Mesendoderm (in vitro differentiated cells): ENCODE measurements at regions not wholly inside any gene's neighbourhood (a gene's known extent, or its start where the extent isn't known, plus 50 kb on each side); places are given as distances from the start of the nearest gene placed in this dataset.

Source experiments
- DNase-seq: peaks from one replicate; pipeline ENCODE4 v3.0.0; 2013
- H2AK5ac ChIP-seq: 2 replicates; pipeline ENCODE4 v1.6.1; 2013; ENCODE audit warnings: low read length, inconsistent platforms
- H2BK120ac ChIP-seq: 2 replicates; pipeline ENCODE4 v1.6.1; 2013; ENCODE audit warnings: low read depth, mild to moderate bottlenecking, low read length, moderate library complexity, mixed read lengths
- H2BK15ac ChIP-seq: replicated peaks from 2 replicates; pipeline ENCODE4 v1.6.1; 2013; ENCODE audit warnings: low read depth, mild to moderate bottlenecking, moderate library complexity
- H2BK5ac ChIP-seq: 2 replicates; pipeline ENCODE4 v1.6.1; 2013; ENCODE audit warnings: low read length, inconsistent platforms
- H3K18ac ChIP-seq: 2 replicates; pipeline ENCODE4 v1.6.1; 2013; ENCODE audit warnings: mild to moderate bottlenecking, low read length, mixed read lengths
- H3K23ac ChIP-seq: one replicate; pipeline ENCODE4 v1.6.1; 2013; ENCODE audit warnings: low read length
- H3K27ac ChIP-seq: 2 replicates; pipeline ENCODE4 v1.5.1; 2013; ENCODE audit warnings: low read depth, mild to moderate bottlenecking, inconsistent platforms, low read length, moderate library complexity
- H3K27me3 ChIP-seq: 2 replicates; pipeline ENCODE4 v1.6.1; 2013; ENCODE audit warnings: low read length, control low read depth, mild to moderate bottlenecking, inconsistent platforms; ENCODE audit not compliant: insufficient read depth, poor library complexity
- H3K36me3 ChIP-seq: 2 replicates; pipeline ENCODE4 v1.6.1; 2013; ENCODE audit warnings: low read length, inconsistent platforms; ENCODE audit not compliant: control insufficient read depth, insufficient read depth
- H3K4ac ChIP-seq: one replicate; pipeline ENCODE4 v1.6.1; 2013; ENCODE audit warnings: low read depth, mild to moderate bottlenecking, low read length, moderate library complexity
- H3K4me1 ChIP-seq: 2 replicates; pipeline ENCODE4 v1.6.1; 2013; ENCODE audit warnings: low read depth, low read length, inconsistent platforms; ENCODE audit not compliant: control insufficient read depth
- H3K4me2 ChIP-seq: 2 replicates; pipeline ENCODE4 v1.6.1; 2013; ENCODE audit warnings: low read length
- H3K4me3 ChIP-seq: 2 replicates; pipeline ENCODE4 v1.5.1; 2013; ENCODE audit warnings: mild to moderate bottlenecking, low read length
- H3K56ac ChIP-seq: one replicate; pipeline ENCODE4 v1.6.1; 2013; ENCODE audit warnings: low read length
- H3K79me1 ChIP-seq: 2 replicates; pipeline ENCODE4 v1.6.1; 2013; ENCODE audit warnings: low read length, inconsistent platforms
- H3K79me2 ChIP-seq: 2 replicates; pipeline ENCODE4 v1.6.1; 2013; ENCODE audit warnings: mild to moderate bottlenecking, low read length; ENCODE audit not compliant: control insufficient read depth, insufficient read depth
- H3K9ac ChIP-seq: 2 replicates; pipeline ENCODE4 v1.6.1; 2013; ENCODE audit warnings: low read length, inconsistent platforms
- H4K5ac ChIP-seq: one replicate; pipeline ENCODE4 v1.6.1; 2013; ENCODE audit warnings: low read length
- H4K8ac ChIP-seq: one replicate; pipeline ENCODE4 v1.6.1; 2013; ENCODE audit warnings: low read depth, mild to moderate bottlenecking, control low read depth, low read length, moderate library complexity
- WGBS: extraction: QIAGEN DNeasy Blood & Tissue Kit; methylation state at CpG from one replicate; pipeline ENCODE4 v1.1.7; 2013; ENCODE audit warnings: low lambda C conversion rate, missing lambda C conversion rate; ENCODE audit not compliant: insufficient coverage; ENCODE audit errors: extremely low coverage; 5-methylcytosine and 5-hydroxymethylcytosine counted together

DNA sequence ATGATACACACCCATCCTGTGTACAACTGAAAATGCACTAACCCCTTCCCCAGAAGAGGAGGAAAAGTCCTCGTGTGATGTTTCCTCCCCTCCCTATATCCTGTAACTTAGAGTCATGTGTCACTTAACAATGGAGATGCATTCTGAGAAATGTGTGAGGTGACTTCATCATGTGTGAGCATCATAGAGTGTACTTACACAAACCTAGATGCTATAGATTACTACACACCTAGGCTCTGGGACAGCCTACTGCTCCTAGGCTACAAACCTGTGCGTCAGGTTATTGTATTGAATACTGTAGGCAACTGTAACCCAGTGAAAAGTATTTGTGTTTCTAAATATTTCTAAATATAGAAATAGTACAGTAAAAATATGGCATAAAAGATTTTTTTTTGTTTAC is 98.6 kb upstream of the FAM180A start:
- no peak overlapping the region for H4K8ac ChIP-seq
- WGBS = no CpG with 5 or more reads among the region's 2 CpGs
- H2BK15ac ChIP-seq = no peak overlapping the region

DNA sequence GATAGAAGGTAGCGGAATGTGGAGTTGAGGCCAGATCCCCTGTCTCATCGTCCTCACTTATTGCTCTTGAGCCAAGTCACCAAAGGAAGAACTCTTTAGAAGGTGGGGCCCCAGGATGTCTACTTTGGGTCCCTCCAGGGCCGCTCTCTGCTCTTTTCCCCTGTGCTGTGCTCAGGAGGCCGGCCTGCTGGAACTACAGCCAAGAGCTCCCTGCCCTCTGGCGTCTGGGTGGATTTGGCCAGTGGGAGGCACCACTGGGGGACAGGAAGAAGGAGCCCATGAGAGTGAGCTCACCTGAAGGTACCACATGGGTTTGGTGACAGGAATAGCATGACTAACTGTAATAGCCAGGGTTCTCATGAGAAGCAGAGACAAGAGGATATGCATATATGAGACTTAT is 97.7 kb upstream of the FAM180A start:
- no peak overlapping the region for H3K4me3 ChIP-seq

More for the DNA sequence above, 98.6 kb upstream of the FAM180A start:
- Histone ChIP-seq H3K4ac (no peak overlapping the region), H4K5ac (no peak overlapping the region), H2BK120ac (no peak overlapping the region), H3K56ac (no peak overlapping the region), H3K79me2 (no peaks in the 10 kb centered on the region), H2BK5ac (no peak overlapping the region), H3K4me3 (no peak overlapping the region), H3K4me2 (no peak overlapping the region), H3K27me3 (no peaks in the 10 kb centered on the region), H3K27ac (no peak overlapping the region), H3K18ac (no peak overlapping the region), H3K4me1 (peaks cover 6% of the 10 kb centered on the region), H2AK5ac (no peak overlapping the region), H3K9ac (no peak overlapping the region), H3K79me1 (no peaks in the 10 kb centered on the region), H3K36me3 (no peaks in the 10 kb centered on the region), H3K23ac (no peak overlapping the region)
- no peak for DNase-seq

DNA sequence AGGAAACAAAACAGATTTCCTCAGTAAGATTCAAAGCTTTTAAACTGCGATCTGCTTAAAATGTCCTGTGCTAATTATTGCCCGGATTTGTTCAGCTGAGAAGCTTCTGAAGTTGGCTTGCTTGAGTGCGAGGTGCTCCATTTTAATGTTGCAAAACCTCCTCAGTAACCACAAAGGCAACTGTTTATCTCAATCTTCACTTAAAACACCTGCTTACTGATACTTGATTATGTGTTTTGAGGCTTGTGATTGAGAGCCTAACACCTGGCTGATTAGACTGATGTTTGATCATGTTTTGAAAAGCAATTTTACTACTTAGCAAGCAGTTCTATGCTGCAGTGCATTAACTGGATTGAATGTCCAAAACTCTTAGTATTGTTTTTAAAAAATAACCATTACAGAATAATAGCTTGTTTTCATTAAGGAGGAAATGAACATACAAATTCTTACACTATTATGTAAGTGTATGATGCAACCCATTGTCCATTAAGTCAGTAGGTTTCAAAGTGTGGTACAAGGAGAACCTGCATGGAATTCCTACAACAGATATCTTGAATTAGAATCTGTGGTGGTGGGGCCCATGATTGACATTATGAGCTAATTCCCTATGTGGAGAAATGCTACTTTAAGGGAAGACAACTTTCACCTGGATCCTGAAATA is 96.9 kb upstream of the FAM180A start:
- Histone ChIP-seq H3K9ac (no peak overlapping the region), H3K27me3 (no peaks in the 10 kb centered on the region), H2AK5ac (no peak overlapping the region), H3K4me1 (peaks cover 9% of the 10 kb centered on the region), H2BK15ac (no peak overlapping the region), H3K18ac (no peak overlapping the region), H4K5ac (no peak overlapping the region), H3K23ac (no peak overlapping the region), H3K4me2 (no peak overlapping the region), H3K36me3 (no peaks in the 10 kb centered on the region), H3K56ac (no peak overlapping the region), H4K8ac (no peak overlapping the region), H2BK5ac (no peak overlapping the region), H3K4me3 (no peak overlapping the region), H2BK120ac (no peak overlapping the region), H3K27ac (no peak overlapping the region), H3K79me2 (no peaks in the 10 kb centered on the region), H3K4ac (no peak overlapping the region), H3K79me1 (no peaks in the 10 kb centered on the region)
- DNase-seq = no peak
- WGBS = no CpG with 5 or more reads among the region's 3 CpGs

More for the DNA sequence above, 97.7 kb upstream of the FAM180A start:
- no peak overlapping the region for H3K4ac ChIP-seq
- H4K5ac ChIP-seq = no peak overlapping the region
- H3K9ac ChIP-seq = no peak overlapping the region
- H3K36me3 ChIP-seq = no peaks in the 10 kb centered on the region
- H3K79me2 ChIP-seq = no peaks in the 10 kb centered on the region
- H3K56ac ChIP-seq = no peak overlapping the region
- H2AK5ac ChIP-seq = no peak overlapping the region
- no peak overlapping the region for H3K18ac ChIP-seq
- no peak overlapping the region for H3K27ac ChIP-seq
- H3K23ac ChIP-seq = no peak overlapping the region
- no peak overlapping the region for H3K4me2 ChIP-seq
- no peak for DNase-seq
- no peaks in the 10 kb centered on the region for H3K27me3 ChIP-seq
- H2BK5ac ChIP-seq = no peak overlapping the region
- no CpG with 5 or more reads among the region's 5 CpGs for WGBS
- H2BK15ac ChIP-seq = no peak overlapping the region
- no peak overlapping the region for H2BK120ac ChIP-seq
- no peaks in the 10 kb centered on the region for H3K79me1 ChIP-seq
- H3K4me1 ChIP-seq = peaks cover 9% of the 10 kb centered on the region
- H4K8ac ChIP-seq = no peak overlapping the region

DNA sequence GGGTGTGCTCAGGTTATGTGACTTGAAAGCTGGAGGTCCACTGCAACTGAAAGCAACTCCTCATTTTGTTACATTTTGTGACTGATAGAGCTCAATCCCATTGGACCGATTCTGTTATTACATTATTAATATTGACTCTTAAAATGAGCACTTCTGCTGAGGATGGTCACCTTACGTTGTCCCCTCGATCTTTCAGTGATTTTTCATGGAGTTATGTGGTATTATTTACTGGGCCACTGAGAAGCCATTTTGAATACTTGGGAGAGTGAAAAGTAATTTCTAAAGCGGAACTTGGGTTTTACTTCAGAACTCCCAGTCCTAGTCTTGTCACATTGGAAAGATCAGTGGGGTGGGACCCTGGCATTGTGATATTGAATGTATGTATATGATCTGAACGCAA is 96.3 kb upstream of the FAM180A start:
- H2BK5ac ChIP-seq = no peak overlapping the region
- H2AK5ac ChIP-seq = no peak overlapping the region
- WGBS = no CpG with 5 or more reads among the region's 5 CpGs
- no peak overlapping the region for H2BK15ac ChIP-seq
- no peak overlapping the region for H3K4me2 ChIP-seq
- no peak overlapping the region for H4K5ac ChIP-seq
- H3K4me3 ChIP-seq = no peak overlapping the region
- no peak overlapping the region for H3K9ac ChIP-seq
- H3K79me1 ChIP-seq = no peaks in the 10 kb centered on the region
- no peak overlapping the region for H2BK120ac ChIP-seq
- H3K27me3 ChIP-seq = no peaks in the 10 kb centered on the region
- DNase-seq = no peak
- H3K27ac ChIP-seq = no peak overlapping the region
- H3K36me3 ChIP-seq = no peaks in the 10 kb centered on the region
- peaks cover 9% of the 10 kb centered on the region for H3K4me1 ChIP-seq
- no peak overlapping the region for H3K18ac ChIP-seq
- no peak overlapping the region for H4K8ac ChIP-seq
- H3K79me2 ChIP-seq = no peaks in the 10 kb centered on the region
- no peak overlapping the region for H3K56ac ChIP-seq
- no peak overlapping the region for H3K4ac ChIP-seq
- H3K23ac ChIP-seq = no peak overlapping the region

DNA sequence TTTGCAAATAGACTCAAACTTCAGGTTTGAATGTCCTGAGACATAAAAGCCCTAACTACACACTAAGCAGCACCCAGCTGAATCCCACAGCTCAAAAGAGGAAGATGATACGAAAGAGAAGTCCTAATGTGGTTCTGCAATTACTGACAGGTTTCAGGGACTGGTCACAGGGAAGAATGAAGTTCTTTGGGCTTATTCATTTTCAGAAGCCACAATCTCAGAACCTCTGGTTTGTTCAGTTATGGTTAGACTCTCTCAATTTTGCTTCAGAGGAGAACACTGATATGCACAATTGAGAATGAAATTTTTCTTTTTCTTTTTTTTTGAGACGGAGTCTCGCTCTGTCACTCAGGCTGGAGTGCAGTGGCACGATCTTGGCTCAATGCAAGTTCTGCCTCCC is 94.6 kb upstream of the FAM180A start:
- Histone ChIP-seq H2BK120ac (no peak overlapping the region), H3K4me3 (no peak overlapping the region), H3K27me3 (no peaks in the 10 kb centered on the region), H3K4me1 (peaks cover 9% of the 10 kb centered on the region), H3K4me2 (no peak overlapping the region), H3K27ac (no peak overlapping the region), H3K36me3 (no peaks in the 10 kb centered on the region), H2AK5ac (no peak overlapping the region), H3K23ac (no peak overlapping the region), H3K4ac (no peak overlapping the region), H4K8ac (no peak overlapping the region), H3K9ac (no peak overlapping the region), H3K56ac (no peak overlapping the region), H3K79me1 (no peaks in the 10 kb centered on the region), H3K18ac (no peak overlapping the region), H3K79me2 (no peaks in the 10 kb centered on the region), H2BK15ac (no peak overlapping the region), H2BK5ac (no peak overlapping the region), H4K5ac (no peak overlapping the region)
- no CpG with 5 or more reads among the region's 4 CpGs for WGBS
- no peak for DNase-seq
